Right hindlimb (tissue), 1 donor: ENCODE measurements at regions not wholly inside any gene's neighbourhood (a gene's known extent, or its start where the extent isn't known, plus 50 kb on each side); places are given as distances from the start of the nearest gene placed in this dataset.
"Not testable (repeated sequence)": the region's sequence is repeated elsewhere in the genome, so short reads cannot be mapped to it uniquely, and the experiment has no call there.

Source experiments
- DNase-seq: peaks from one replicate; pipeline ENCODE4 v3.0.0-alpha.2; 2018

- no peak for DNase-seq
Measured at GRCh38 chr10:63929831-63930467, 408.7 kb downstream of the REEP3 start.

DNA sequence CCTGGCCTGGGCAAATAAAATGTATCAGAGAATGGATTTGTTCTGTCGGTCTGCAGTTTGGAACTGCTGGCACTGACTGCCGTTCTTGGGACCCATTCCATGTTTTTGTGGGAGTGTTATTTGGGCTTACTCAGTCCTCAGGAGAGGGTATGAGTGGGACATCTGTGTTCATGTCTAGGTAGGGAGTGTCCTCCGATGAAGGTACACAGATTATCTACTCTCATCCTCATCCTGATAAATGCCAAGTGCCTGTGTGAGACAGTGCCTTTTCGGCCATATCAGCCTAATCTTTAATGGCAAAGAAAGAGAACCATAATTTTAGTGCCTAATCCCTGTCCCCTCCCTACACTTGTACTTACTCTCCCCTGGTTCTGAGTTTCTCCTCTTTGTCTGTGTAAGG is 409.4 kb downstream of the REEP3 start:
- no peak for DNase-seq

- no peak for DNase-seq
Measured at GRCh38 chr10:63935705-63936104, 414.5 kb downstream of the REEP3 start.

- no peak for DNase-seq
Measured at GRCh38 chr10:63940277-63940922, 419.2 kb downstream of the REEP3 start.

DNA sequence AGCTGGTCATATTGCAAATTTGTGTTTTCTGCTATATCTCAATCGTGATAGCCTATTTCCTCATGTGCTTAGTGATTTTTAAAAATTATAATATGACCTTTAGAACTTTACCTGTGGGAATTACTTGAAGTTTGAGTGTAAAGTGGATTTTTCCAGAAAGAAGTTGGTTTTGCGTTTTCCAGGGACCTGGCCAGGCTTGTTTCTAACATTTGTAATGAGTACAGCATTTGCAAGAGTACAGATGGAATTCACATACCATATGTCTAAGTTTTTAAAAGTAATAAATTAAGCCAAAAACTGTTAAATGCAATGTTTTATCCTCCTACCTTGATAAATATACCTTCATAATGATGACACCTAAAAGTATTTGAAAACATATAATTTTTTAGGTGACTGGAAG is 443.2 kb downstream of the REEP3 start:
- no peak for DNase-seq

GRCh38 chr10:63965846-63966245 is 444.6 kb downstream of the REEP3 start:
- no peak for DNase-seq

DNA sequence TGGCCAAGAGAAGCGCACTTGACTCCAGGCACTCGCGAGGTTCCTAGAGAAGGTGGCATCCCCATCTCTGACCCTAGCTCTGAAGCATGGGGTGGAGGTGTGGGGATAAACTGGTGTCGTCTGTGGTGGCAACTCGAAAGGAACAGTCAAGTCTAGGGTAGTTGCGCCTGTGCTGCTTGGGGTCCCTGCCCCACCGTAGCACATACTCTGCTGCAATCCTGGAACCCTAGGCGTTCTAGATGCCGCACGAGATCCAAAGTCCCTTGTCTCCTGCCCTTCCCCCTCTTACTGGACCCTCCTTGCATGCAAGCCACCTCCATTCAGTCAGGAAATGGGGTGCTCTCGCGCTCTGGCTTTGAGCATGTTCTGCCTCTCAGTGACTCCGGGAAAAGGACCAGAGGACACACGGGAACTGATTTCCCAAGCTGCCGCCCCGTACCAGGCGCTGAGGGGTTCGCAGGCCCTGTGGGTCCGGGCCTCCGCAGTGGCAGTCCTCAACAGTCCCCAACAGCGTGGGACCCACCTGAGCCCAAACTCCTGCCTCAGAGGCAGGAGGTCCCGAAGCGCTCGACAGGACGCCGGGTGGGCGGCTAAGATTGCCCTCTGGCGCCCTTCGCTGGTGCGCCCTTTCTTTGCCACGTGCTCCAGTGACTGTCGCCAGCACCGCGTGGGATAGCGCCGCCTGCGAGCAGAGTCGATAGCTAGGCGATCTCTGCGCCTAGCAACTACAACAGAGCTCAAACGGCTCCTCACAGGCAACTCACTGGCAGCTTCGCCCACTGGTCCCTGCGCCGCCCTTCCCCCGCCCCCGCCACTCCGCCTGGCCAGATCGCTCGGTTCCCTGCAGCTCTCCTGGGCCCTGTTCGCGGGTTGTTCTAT is 452.0 kb downstream of the REEP3 start:
- no peak for DNase-seq

- peak; percentile 38 for DNase-seq
Measured at GRCh38 chr10:63976538-63976937, 455.3 kb downstream of the REEP3 start.

DNA sequence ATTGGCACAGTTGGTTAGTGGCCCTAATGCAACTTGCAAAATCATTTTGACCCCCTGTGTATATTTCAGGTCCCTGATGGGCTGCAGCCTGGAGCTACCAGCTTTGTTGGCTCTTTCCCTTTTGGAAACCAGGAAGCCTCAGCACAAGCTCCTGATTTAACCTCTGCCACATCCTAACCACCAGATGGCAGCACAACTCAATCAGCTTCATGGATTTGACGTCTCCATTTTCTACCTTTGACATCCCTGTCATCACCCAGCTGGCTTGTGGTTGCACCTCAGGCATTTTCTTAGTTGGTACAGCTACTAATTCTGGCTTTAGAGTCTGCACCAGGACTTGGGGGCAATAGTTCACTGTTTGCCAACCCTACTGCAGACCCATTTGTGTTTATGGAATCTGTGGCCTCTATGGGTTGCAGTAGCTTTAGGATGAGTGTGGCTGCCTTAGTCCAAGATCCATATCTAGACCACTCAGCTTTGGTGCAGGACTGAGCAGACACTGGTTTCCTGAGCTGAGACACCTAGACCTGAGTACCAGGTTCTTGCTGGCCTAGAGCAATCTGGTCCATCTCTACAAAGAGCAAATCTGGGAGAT is 456.2 kb downstream of the REEP3 start:
- no peak for DNase-seq

DNA sequence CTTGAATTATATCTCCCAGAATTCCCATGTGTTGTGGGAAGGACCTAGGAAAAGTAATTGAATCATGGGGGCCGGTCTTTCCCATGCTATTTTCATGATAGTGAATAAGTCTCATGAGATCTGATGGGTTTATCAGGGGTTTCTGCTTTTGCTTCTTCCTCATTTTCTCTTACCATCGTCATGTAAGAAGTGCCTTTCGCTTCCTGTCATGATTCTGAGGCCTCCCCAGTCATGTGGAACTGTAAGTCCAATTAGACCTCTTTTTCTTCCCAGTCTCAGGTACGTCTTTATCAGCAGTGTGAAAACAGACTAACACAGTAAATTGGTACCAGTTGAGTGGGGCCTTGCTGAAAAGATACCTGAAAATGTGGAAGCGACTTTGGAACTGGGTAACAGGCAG is 459.7 kb downstream of the REEP3 start:
- DNase-seq: not testable (repeated sequence)

DNA sequence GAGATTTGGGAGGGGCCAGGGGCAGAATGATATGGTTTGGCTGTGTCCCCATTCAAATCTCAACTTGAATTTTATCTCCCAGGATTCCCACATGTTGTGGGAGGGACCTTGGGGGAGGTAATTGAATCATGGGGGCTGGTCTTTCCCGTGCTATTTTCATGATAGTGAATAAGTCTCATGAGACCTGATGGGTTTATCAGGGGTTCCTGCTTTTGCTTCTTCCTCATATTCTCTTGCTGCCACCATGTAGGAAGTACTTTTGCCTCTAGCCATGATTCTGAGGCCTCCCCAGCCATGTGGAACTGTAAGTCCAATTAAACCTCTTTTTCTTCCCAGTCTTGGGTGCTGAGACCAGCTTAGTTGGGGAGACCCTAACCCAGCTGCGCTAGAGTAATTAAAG is 462.9 kb downstream of the REEP3 start:
- not testable (repeated sequence) for DNase-seq

- no peak for DNase-seq
Measured at GRCh38 chr10:63986536-63986935, 465.3 kb downstream of the REEP3 start.

GRCh38 chr10:63987212-63987611 is 466.0 kb downstream of the REEP3 start:
- DNase-seq: no peak

GRCh38 chr10:63994371-63994770 is 473.2 kb downstream of the REEP3 start:
- no peak for DNase-seq

DNA sequence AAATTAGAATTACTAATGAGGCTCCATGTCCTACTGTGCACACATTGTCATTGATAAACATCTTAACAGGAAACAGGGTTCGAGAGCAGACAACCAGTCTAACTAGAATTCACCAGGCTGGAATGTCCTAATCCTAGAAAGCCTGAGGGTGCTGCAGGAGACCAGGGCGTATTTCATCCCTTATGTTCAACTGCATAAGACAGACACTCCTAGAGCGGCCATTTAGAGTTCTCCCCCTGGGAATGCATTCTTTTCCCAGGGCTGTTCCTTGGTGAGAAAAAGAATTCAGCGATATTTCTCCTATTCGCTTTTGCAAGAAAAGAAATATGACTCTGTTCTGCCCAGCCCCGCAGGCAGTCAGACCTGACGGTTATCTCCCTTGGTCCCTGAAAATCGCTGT is 486.0 kb downstream of the REEP3 start:
- no peak for DNase-seq

DNA sequence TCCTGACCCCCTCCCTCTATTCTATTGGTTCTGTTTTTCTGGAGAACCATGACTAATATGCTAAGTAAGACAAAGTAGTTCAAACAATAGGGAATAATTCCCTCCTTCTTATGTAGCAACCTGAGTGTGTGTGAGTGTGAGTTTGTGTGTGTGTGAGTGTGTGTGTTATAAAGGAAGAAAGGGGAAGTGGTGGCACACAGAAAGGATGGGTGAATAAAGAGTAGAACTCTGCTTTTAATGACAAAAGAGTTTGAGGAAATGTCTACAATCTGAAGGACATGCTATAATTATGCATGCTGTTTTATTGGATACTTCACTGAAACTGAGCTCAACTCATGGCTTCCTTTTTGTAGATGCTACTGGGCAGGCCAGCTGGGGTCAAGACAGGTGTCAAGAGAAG is 489.5 kb downstream of the REEP3 start:
- no peak for DNase-seq

DNA sequence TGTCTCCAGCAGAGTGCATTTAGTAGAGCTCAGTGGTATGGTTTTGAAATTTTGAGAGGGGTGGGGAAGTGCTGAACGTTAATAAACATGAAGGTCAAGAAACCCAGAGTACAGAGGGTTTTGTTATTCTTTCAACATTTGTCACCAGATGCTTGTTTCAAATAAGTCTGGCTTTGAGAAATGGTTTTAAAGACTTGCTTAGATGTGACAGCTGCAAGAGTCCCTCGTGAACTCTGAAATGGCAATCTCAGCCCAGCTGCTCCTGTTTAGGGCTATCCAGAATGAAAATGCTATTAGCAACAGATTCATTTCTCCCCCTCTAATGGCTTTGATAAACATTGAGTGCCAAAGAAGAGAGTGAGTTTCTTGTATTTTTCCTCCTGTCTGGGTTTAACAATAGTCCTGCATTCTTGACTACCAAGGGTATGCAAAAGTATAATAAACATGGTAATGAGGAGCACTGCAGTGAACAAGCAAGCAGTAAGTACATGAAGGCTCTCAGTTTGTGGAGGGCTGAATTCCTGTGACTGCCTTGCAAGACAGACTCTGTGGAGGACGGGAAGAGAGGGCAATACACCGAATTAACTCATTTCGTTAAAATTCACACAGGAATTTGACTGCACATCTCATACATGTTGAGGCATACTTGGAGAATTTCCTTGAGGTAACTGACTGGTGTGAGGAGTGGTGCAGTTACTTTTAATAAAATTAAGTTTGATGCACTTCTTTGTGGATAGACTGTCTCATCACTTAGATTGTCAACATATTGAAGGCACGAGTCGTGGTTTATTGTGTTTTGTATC is 490.9 kb downstream of the REEP3 start:
- DNase-seq: peak; percentile 60

DNA sequence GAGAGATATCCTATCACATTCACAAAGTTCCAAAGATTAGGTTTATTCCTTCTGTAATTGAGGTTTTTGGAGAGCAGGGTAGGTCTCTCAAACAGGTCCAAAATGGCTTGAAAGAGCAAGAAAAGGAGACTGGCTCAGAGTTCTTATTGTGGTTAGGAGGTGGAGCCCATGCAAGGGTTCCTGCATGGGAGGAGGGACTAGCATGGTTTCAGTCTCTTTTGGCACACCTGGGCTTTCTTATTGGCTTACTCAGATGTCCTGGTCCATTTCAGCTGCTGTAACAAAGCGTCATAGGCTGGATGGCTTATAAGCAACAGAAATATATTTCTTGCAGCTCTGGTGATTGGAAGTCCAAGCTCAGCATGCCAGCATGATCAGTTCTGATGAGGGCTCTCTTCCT is 493.1 kb downstream of the REEP3 start:
- no peak for DNase-seq

DNA sequence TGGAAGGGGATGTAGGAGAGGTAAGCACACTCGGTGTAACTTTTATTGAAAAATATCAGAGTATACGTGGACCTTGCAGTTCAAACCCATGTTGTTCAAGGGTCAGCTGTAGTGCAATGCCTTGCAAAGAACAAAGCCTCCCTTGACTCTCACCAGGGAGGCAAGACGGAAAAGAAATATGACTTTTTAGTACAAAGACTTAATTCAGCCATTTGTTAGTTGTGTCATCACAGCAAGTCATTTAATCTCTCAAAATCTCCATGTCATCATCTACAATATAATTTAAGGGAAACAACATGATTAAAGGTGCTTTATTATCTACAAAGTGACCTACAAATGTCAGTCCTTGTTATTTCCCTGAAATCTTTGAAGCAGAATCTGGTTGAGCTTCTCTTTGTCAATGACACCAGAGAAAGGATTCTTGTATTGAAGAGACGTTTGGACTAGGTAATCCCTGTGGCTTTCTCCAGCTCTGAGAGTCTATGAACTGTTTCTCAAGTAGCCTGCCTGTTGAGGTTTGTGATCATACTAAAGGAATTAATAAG is 502.8 kb downstream of the REEP3 start:
- DNase-seq: no peak

DNA sequence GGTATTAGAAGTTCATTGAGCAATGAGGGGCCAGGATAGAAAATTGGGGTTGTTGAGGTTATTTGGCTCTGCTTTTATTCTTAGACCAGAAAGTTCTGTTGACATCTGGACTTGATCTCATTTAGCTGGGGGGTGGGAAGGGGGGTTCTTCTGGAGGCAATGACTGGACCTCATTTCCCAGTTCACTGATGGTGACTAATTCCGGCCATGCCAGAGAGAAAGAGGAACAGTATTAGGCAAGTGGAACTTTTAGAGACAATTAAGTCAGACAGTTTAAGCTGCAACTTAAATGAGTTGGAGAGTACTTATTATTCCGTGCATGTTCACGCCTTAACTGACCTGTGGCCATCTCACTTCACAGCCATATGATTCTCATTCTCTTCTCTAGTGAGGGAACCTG is 512.5 kb downstream of the REEP3 start:
- no peak for DNase-seq

DNA sequence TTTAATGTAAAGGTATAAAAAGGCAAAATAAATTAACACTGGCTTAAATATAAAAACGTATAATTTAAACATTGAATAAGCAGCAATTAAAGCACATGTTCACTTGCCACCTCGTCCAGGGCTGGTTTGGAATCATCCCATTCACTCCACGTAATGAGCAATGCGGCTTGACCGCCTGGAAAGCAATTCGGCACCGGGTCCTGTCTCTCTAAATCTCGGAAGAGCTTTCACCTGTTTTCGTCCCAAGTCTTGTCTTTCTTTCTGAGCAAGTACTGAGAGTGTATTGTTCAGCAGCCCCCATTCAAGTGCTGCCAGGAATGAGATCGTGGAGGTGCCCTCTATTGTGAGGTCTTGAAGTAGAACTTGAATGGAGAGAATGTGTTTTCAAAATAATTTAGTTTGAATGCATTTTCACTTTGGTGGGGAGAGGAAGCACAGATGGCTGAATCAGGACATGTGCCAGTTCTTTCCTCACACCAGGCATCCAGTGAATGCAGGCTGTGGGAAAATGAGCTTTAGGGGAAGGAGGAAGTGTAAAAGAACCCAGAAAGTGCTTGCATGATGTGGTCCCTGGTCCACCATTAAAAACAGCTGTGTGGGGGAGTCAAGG is 515.2 kb downstream of the REEP3 start:
- peak; percentile 75 for DNase-seq
